GM12878 (cell line): ENCODE measurements at regions not wholly inside any gene's neighbourhood (a gene's known extent, or its start where the extent isn't known, plus 50 kb on each side); places are given as distances from the start of the nearest gene placed in this dataset.

Experiments used
- ATAC-seq: fragments of 200-7000 bp; cut with Tn5 transposase; 3 replicates; pipeline ENCODE4 v1.9.1; 2020; ENCODE audit warnings: mild to moderate bottlenecking, moderate library complexity
- BruUV-seq: library from RNA; stranded (reverse); fragments of 400-500 nt; replicated peaks from 2 replicates; lab custom pipeline; 2021; lab: Mats Ljungman, UMichigan
- CTCF ChIA-PET: fragments of 300-600 bp; sonication (Branson Sonifier 250); formaldehyde crosslinking; extraction: SDS; loops from one replicate; lab custom pipeline; 2021; ENCODE audit warnings: inconsistent platforms; lab: Yijun Ruan, JAX
- POLR2A ChIA-PET: fragments of 350-600 bp; formaldehyde crosslinking; extraction: SDS; loops from one replicate; lab custom pipeline; 2021; ENCODE audit warnings: inconsistent platforms; lab: Charles Lee
- RAD21 ChIA-PET: fragments of 300-600 bp; sonication (Branson Sonifier 250); formaldehyde crosslinking; loops from one replicate; lab custom pipeline; 2023; ENCODE audit warnings: antibody characterized with exemption; ENCODE audit not compliant: unreplicated experiment; lab: Charles Lee
- SMC1A ChIA-PET: fragments of 300-600 bp; sonication (Branson Sonifier 250); formaldehyde crosslinking; loops from one replicate; lab custom pipeline; 2023; ENCODE audit not compliant: unreplicated experiment, uncharacterized antibody; lab: Charles Lee
- DNase-seq: peaks from one replicate; pipeline ENCODE4 v3.0.0-alpha.2; 2011; ENCODE audit warnings: low read depth, low spot score
- FAIRE-seq: peaks from 3 replicates; lab custom pipeline; 2011; peaks lifted over from hg19 to GRCh38; lab: Jason Lieb, UNC
- H2AFZ ChIP-seq: 2 replicates; pipeline ENCODE4 v1.6.0; 2011; ENCODE audit warnings: low read depth, low read length, control low read depth; ENCODE audit not compliant: control insufficient read depth
- H3K27ac ChIP-seq: 2 replicates; pipeline ENCODE4 v1.5.1; 2011; ENCODE audit warnings: control low read depth; ENCODE audit not compliant: control insufficient read depth, insufficient read depth
- H3K27me3 ChIP-seq, 2 experiments: replicated peaks in 1 of 2; 2 replicates each; pipeline versions ENCODE4 v1.6.0 to v1.6.1; 2011; ENCODE audit warnings: low read length in 1 of 2; ENCODE audit not compliant: control insufficient read depth in 2 of 2, insufficient read depth in 2 of 2
- H3K36me3 ChIP-seq, 2 experiments: 2 replicates each; pipeline ENCODE4 v1.5.1; 2011; ENCODE audit warnings: low read length in 1 of 2; ENCODE audit not compliant: control insufficient read depth in 2 of 2, insufficient read depth in 2 of 2
- H3K4me1 ChIP-seq: 2 replicates; pipeline ENCODE4 v1.6.1; 2011; ENCODE audit warnings: mild to moderate bottlenecking, low read length, moderate library complexity, mixed read lengths; ENCODE audit not compliant: control insufficient read depth, insufficient read depth
- H3K4me2 ChIP-seq: 2 replicates; pipeline ENCODE4 v1.6.0; 2011; ENCODE audit warnings: control low read depth; ENCODE audit not compliant: control insufficient read depth, insufficient read depth
- H3K4me3 ChIP-seq: fragments of 200-600 bp; sonication (generic); 2 replicates; pipeline ENCODE4 v1.5.1; 2016
- H3K79me2 ChIP-seq: 2 replicates; pipeline ENCODE4 v1.6.0; 2011; ENCODE audit warnings: low read length; ENCODE audit not compliant: control insufficient read depth, insufficient read depth
- H3K9ac ChIP-seq: 2 replicates; pipeline ENCODE4 v1.8.0; 2011; ENCODE audit warnings: low read length, control low read depth, mixed read lengths; ENCODE audit not compliant: control insufficient read depth, insufficient read depth
- H3K9me3 ChIP-seq: replicated peaks from 3 replicates; pipeline ENCODE4 v1.5.1; 2011; ENCODE audit warnings: mild to moderate bottlenecking, low read length; ENCODE audit not compliant: control insufficient read depth, insufficient read depth
- H4K20me1 ChIP-seq: 2 replicates; pipeline ENCODE4 v1.6.0; 2011; ENCODE audit not compliant: control insufficient read depth, insufficient read depth
- BHLHE40 ChIP-seq, 2 experiments: fragments of 450-650 bp in 1 of 2; IDR thresholded peaks; 2 replicates each; pipeline ENCODE4 v1.6.1; 2011 to 2017; ENCODE audit warnings: low read depth in 2 of 2, borderline replicate concordance in 1 of 2, improper control_type of control experiment in 1 of 2, low read length in 1 of 2, mild to moderate bottlenecking in 1 of 2
- FOXK2 ChIP-seq: fragments of 450-650 bp; IDR thresholded peaks from 2 replicates; pipeline ENCODE4 v1.6.1; 2017; ENCODE audit warnings: mild to moderate bottlenecking, moderate library complexity
- FOXM1 ChIP-seq: IDR thresholded peaks from 2 replicates; pipeline ENCODE4 v1.6.1; 2012; ENCODE audit warnings: low read depth, mild to moderate bottlenecking, inconsistent platforms, low read length, moderate library complexity
- GABPA ChIP-seq: IDR thresholded peaks from 2 replicates; pipeline ENCODE4 v1.6.1; 2014; ENCODE audit warnings: antibody characterized with exemption, low read depth, mild to moderate bottlenecking, inconsistent platforms
- IKZF2 ChIP-seq, 2 experiments: fragments of 450-650 bp; IDR thresholded peaks; 2 replicates each; pipeline ENCODE4 v1.6.1; 2017; ENCODE audit warnings: mild to moderate bottlenecking in 2 of 2, moderate library complexity in 2 of 2
- KAT2A ChIP-seq: conservative IDR thresholded peaks from 2 replicates; pipeline ENCODE4 v1.6.1; 2011; ENCODE audit warnings: low read depth, low read length; ENCODE audit not compliant: control insufficient read depth
- NR2F1 ChIP-seq: fragments of 450-650 bp; conservative IDR thresholded peaks from 2 replicates; pipeline ENCODE4 v1.6.1; 2017; ENCODE audit warnings: mild to moderate bottlenecking
- SIX5 ChIP-seq: IDR thresholded peaks from 2 replicates; pipeline ENCODE4 v1.6.1; 2011; ENCODE audit warnings: mild to moderate bottlenecking, low read depth, low read length, moderate library complexity; ENCODE audit not compliant: severe bottlenecking
- SREBF2 ChIP-seq: IDR thresholded peaks from 2 replicates; pipeline ENCODE4 v1.6.1; 2012; ENCODE audit warnings: mild to moderate bottlenecking, low read length
- STAT3 ChIP-seq: IDR thresholded peaks from 2 replicates; pipeline ENCODE4 v1.6.1; 2011; ENCODE audit warnings: low read depth, low read length, improper control_type of control experiment
- ZNF24 ChIP-seq: fragments of 450-650 bp; IDR thresholded peaks from 2 replicates; pipeline ENCODE4 v1.6.1; 2017; ENCODE audit warnings: antibody characterized with exemption, mild to moderate bottlenecking
- WGBS: methylation state at CpG from one replicate; pipeline ENCODE4 v1.1.6; 2016; ENCODE audit warnings: low lambda C conversion rate; ENCODE audit not compliant: insufficient replicate concordance, insufficient coverage; ENCODE audit errors: missing lambda C conversion rate; 5-methylcytosine and 5-hydroxymethylcytosine counted together
- in situ Hi-C: fragments of 300-500 bp; cut with MboI; formaldehyde crosslinking; loops from 9 replicates; pipeline ENCODE4 v1.14.3; 2018; ENCODE audit warnings: mixed read lengths
- intact Hi-C: fragments of 100-400 bp; cut with micrococcal nuclease; formaldehyde crosslinking; loops from one replicate; pipeline ENCODE4 v1.14.2; 2022; ENCODE audit not compliant: unreplicated experiment
- TF ChIP-seq, protein P1 (sequence below): fragments of 150-350 bp; IDR thresholded peaks from 2 replicates; pipeline ENCODE4 v1.6.1; 2014; ENCODE audit warnings: mild to moderate bottlenecking, low read depth, low read length
- TF ChIP-seq, protein P2 (sequence below): fragments of 450-650 bp; IDR thresholded peaks from 2 replicates; pipeline ENCODE4 v1.6.1; 2017; ENCODE audit warnings: mild to moderate bottlenecking

DNA sequence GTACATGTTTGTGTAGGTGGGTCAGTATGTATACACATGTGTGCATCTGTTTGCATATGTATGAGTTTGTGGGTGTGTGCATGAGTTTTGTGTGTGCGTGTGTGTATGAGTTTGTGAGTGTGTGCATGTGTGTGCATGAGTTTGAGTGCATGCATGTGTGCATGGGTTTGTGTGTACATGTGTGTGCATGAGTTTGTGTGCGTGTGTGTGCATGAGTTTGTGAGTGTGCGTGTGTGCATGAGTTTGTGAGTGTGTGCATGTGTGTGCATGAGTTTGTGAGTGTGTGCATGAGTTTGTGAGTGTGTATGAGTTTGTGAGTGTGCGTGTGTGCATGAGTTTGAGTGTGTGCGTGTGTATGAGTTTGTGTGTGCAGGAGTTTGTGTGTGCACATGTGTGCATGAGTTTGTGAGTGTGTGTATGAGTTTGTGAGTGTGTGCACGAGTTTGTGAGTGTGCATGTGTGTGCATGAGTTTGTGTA lies 61.5 kb downstream of the FZD10 start:
- BruUV-seq, result no TSS peak
- H3K27me3 ChIP-seq, result no peaks in the 10 kb centered on the region
- H3K27ac ChIP-seq, result no peak overlapping the region
- H3K4me2 ChIP-seq, result no peak overlapping the region
- WGBS, result 23% methylated on average over 6 of the region's 6 CpGs
- no peak overlapping the region for H2AFZ ChIP-seq
- SMC1A ChIA-PET, result no interaction called here
- CTCF ChIA-PET, result no interaction called here
- intact Hi-C loops (no loop called here), in situ Hi-C loops (no loop called here)
- no peaks in the 10 kb centered on the region for H3K4me1 ChIP-seq
- DNase-seq (no peak), ATAC-seq (no peak), FAIRE-seq (no peak)
- no peaks in the 10 kb centered on the region for H3K9me3 ChIP-seq
- RAD21 ChIA-PET, result no interaction called here
- H3K9ac ChIP-seq, result no peak overlapping the region
- no peaks in the 10 kb centered on the region for H3K79me2 ChIP-seq
- no peak overlapping the region for H3K4me3 ChIP-seq
- H3K36me3 ChIP-seq, result no peaks in the 10 kb centered on the region
- TF ChIP-seq STAT3 (no peak), SREBF2 (no peak), ZNF24 (no peak), KAT2A (no peak), FOXM1 (no peak), NR2F1 (no peak), BHLHE40 (IDR thresholded peaks at IDR 0.05; ENCODE audit: borderline replicate concordance in 1 of 2, low read depth in 2 of 2, low read length in 1 of 2) (no peak), FOXK2 (no peak), SIX5 (no peak), IKZF2 (IDR thresholded peaks at IDR 0.05) (no peak), GABPA (no peak)
- TF ChIP-seq, protein P1, sequence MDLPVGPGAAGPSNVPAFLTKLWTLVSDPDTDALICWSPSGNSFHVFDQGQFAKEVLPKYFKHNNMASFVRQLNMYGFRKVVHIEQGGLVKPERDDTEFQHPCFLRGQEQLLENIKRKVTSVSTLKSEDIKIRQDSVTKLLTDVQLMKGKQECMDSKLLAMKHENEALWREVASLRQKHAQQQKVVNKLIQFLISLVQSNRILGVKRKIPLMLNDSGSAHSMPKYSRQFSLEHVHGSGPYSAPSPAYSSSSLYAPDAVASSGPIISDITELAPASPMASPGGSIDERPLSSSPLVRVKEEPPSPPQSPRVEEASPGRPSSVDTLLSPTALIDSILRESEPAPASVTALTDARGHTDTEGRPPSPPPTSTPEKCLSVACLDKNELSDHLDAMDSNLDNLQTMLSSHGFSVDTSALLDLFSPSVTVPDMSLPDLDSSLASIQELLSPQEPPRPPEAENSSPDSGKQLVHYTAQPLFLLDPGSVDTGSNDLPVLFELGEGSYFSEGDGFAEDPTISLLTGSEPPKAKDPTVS, result no peak
- TF ChIP-seq, protein P2, sequence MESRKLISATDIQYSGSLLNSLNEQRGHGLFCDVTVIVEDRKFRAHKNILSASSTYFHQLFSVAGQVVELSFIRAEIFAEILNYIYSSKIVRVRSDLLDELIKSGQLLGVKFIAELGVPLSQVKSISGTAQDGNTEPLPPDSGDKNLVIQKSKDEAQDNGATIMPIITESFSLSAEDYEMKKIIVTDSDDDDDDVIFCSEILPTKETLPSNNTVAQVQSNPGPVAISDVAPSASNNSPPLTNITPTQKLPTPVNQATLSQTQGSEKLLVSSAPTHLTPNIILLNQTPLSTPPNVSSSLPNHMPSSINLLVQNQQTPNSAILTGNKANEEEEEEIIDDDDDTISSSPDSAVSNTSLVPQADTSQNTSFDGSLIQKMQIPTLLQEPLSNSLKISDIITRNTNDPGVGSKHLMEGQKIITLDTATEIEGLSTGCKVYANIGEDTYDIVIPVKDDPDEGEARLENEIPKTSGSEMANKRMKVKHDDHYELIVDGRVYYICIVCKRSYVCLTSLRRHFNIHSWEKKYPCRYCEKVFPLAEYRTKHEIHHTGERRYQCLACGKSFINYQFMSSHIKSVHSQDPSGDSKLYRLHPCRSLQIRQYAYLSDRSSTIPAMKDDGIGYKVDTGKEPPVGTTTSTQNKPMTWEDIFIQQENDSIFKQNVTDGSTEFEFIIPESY, result no peak
- H4K20me1 ChIP-seq, result no peaks in the 10 kb centered on the region
- POLR2A ChIA-PET, result no interaction called here
